ENCODE measurements at regions not wholly inside any gene's neighbourhood (a gene's known extent, or its start where the extent isn't known, plus 50 kb on each side); places are given as distances from the start of the nearest gene placed in this dataset.

GRCh38 chr5:110088676-110089436 lies 399.1 kb downstream of the MAN2A1 start:
- no peak overlapping the region for H3K27ac ChIP-seq (ENCODE audit: low read length)
- no peak for DNase-seq (ENCODE audit: low read depth, low spot score)
- H3K36me3 ChIP-seq (ENCODE audit: control insufficient read depth, insufficient read depth, low read length), result no peaks in the 10 kb centered on the region
- in situ Hi-C loops (cut with HindIII; ENCODE audit: low pct_unique_long_range_greater_than_20kb, low sequenced_read_pairs), result no loop called here
- no peaks in the 10 kb centered on the region for H3K9me3 ChIP-seq (ENCODE audit: control insufficient read depth, insufficient read depth, low read depth, low read length)
- POLR2A ChIA-PET, result no interaction called here
- CTCF ChIA-PET, result no interaction called here
- intact Hi-C loops (cut with micrococcal nuclease; ENCODE audit: unreplicated experiment), result no loop called here
- no peak overlapping the region for H3K4me3 ChIP-seq (ENCODE audit: low read depth in 2 of 2, low read length in 2 of 2)
- ATAC-seq, result no peak
- TF ChIP-seq, protein P1, sequence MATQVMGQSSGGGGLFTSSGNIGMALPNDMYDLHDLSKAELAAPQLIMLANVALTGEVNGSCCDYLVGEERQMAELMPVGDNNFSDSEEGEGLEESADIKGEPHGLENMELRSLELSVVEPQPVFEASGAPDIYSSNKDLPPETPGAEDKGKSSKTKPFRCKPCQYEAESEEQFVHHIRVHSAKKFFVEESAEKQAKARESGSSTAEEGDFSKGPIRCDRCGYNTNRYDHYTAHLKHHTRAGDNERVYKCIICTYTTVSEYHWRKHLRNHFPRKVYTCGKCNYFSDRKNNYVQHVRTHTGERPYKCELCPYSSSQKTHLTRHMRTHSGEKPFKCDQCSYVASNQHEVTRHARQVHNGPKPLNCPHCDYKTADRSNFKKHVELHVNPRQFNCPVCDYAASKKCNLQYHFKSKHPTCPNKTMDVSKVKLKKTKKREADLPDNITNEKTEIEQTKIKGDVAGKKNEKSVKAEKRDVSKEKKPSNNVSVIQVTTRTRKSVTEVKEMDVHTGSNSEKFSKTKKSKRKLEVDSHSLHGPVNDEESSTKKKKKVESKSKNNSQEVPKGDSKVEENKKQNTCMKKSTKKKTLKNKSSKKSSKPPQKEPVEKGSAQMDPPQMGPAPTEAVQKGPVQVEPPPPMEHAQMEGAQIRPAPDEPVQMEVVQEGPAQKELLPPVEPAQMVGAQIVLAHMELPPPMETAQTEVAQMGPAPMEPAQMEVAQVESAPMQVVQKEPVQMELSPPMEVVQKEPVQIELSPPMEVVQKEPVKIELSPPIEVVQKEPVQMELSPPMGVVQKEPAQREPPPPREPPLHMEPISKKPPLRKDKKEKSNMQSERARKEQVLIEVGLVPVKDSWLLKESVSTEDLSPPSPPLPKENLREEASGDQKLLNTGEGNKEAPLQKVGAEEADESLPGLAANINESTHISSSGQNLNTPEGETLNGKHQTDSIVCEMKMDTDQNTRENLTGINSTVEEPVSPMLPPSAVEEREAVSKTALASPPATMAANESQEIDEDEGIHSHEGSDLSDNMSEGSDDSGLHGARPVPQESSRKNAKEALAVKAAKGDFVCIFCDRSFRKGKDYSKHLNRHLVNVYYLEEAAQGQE (IDR thresholded peaks at IDR 0.05; ENCODE audit: insufficient read depth in 1 of 2, low read depth in 2 of 2, low read length in 1 of 2), result no peak
- no peak for TF ChIP-seq POLR2AphosphoS5 (IDR thresholded peaks at IDR 0.05; ENCODE audit: low read depth, low read length)
- TF ChIP-seq, protein P2, sequence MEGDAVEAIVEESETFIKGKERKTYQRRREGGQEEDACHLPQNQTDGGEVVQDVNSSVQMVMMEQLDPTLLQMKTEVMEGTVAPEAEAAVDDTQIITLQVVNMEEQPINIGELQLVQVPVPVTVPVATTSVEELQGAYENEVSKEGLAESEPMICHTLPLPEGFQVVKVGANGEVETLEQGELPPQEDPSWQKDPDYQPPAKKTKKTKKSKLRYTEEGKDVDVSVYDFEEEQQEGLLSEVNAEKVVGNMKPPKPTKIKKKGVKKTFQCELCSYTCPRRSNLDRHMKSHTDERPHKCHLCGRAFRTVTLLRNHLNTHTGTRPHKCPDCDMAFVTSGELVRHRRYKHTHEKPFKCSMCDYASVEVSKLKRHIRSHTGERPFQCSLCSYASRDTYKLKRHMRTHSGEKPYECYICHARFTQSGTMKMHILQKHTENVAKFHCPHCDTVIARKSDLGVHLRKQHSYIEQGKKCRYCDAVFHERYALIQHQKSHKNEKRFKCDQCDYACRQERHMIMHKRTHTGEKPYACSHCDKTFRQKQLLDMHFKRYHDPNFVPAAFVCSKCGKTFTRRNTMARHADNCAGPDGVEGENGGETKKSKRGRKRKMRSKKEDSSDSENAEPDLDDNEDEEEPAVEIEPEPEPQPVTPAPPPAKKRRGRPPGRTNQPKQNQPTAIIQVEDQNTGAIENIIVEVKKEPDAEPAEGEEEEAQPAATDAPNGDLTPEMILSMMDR (IDR thresholded peaks at IDR 0.05), result no peak
- no peak for TF ChIP-seq SIN3A (IDR thresholded peaks at IDR 0.05; ENCODE audit: borderline replicate concordance, insufficient read depth, low read depth, low read length)
- H3K4me1 ChIP-seq (ENCODE audit: control insufficient read depth, insufficient read depth, low read length), result no peaks in the 10 kb centered on the region
- no peaks in the 10 kb centered on the region for H3K27me3 ChIP-seq (ENCODE audit: control insufficient read depth, insufficient read depth, low read length)
- no TSS peak for BruUV-seq (replicated peaks)

GRCh38 chr5:110092955-110093785 lies 403.4 kb downstream of the MAN2A1 start:
- no peaks in the 10 kb centered on the region for H3K4me1 ChIP-seq (ENCODE audit: control insufficient read depth, insufficient read depth, low read length)
- POLR2A ChIA-PET, result interaction anchor here (0.6 kb wide), 1 partner anchor 403 kb away, joined by 5 read pairs; the partner anchor contains the start of gene MAN2A1
- H3K36me3 ChIP-seq (ENCODE audit: control insufficient read depth, insufficient read depth, low read length), result no peaks in the 10 kb centered on the region
- no TSS peak for BruUV-seq (replicated peaks)
- H3K4me3 ChIP-seq (ENCODE audit: low read depth in 2 of 2, low read length in 2 of 2), result no peak overlapping the region
- TF ChIP-seq, protein P1 (IDR thresholded peaks at IDR 0.05; ENCODE audit: insufficient read depth in 1 of 2, low read depth in 2 of 2, low read length in 1 of 2), result no peak
- TF ChIP-seq POLR2AphosphoS5 (IDR thresholded peaks at IDR 0.05; ENCODE audit: low read depth, low read length) (no peak), TCF7L2 (IDR thresholded peaks at IDR 0.05; ENCODE audit: low read depth, low read length) (no peak), SIN3A (IDR thresholded peaks at IDR 0.05; ENCODE audit: borderline replicate concordance, insufficient read depth, low read depth, low read length) (no peak)
- TF ChIP-seq, protein P2 (IDR thresholded peaks at IDR 0.05), result no peak
- H3K9me3 ChIP-seq (ENCODE audit: control insufficient read depth, insufficient read depth, low read depth, low read length), result no peaks in the 10 kb centered on the region
- in situ Hi-C loops (cut with HindIII; ENCODE audit: low pct_unique_long_range_greater_than_20kb, low sequenced_read_pairs) (no loop called here), intact Hi-C loops (cut with micrococcal nuclease; ENCODE audit: unreplicated experiment) (no loop called here)
- H3K27ac ChIP-seq (ENCODE audit: low read length), result no peak overlapping the region
- ATAC-seq (no peak), DNase-seq (ENCODE audit: low read depth, low spot score) (no peak)
- CTCF ChIA-PET, result no interaction called here
- no peaks in the 10 kb centered on the region for H3K27me3 ChIP-seq (ENCODE audit: control insufficient read depth, insufficient read depth, low read length)

Data from Panc1 (cell line).